HCT116 (cell line): ENCODE measurements at regions not wholly inside any gene's neighbourhood (a gene's known extent, or its start where the extent isn't known, plus 50 kb on each side); places are given as distances from the start of the nearest gene placed in this dataset.

Source experiments
- ATAC-seq: fragments of 200-7000 bp; cut with Tn5 transposase; 2 replicates; pipeline ENCODE4 v1.9.1; 2020; ENCODE audit warnings: mild to moderate bottlenecking, moderate library complexity
- BruUV-seq: library from RNA; stranded (reverse); fragments of 400-500 nt; replicated peaks from 2 replicates; lab custom pipeline; 2021; lab: Mats Ljungman, UMichigan
- CTCF ChIA-PET: fragments of 300-600 bp; sonication (Branson Sonifier 250); formaldehyde crosslinking; loops from one replicate; lab custom pipeline; 2021; ENCODE audit warnings: antibody characterized with exemption; lab: Charles Lee
- POLR2A ChIA-PET: fragments of 300-600, 350-600 bp; sonication (Branson Sonifier 250); formaldehyde crosslinking; loops from one replicate; lab custom pipeline; 2021; ENCODE audit warnings: antibody characterized with exemption; lab: Charles Lee
- RAD21 ChIA-PET, 2 experiments: fragments of 300-600 bp; sonication (Branson Sonifier 250); formaldehyde crosslinking; loops; one replicate each; lab custom pipeline; 2023; ENCODE audit warnings: low total read pairs in 2 of 2; ENCODE audit not compliant: uncharacterized antibody in 2 of 2, unreplicated experiment in 2 of 2, low non-redundant PET in 1 of 2; lab: Charles Lee
- DNase-seq: peaks from one replicate; pipeline ENCODE4 v3.0.0-alpha.2; 2010; ENCODE audit warnings: low read depth, low spot score
- H2AFZ ChIP-seq: fragments of 200-600 bp; shearing (Covaris generic), sonication (generic); 2 replicates; pipeline ENCODE4 v1.6.1; 2017; ENCODE audit warnings: low read depth, mixed run types, mixed read lengths, antibody characterized with exemption, low read length; ENCODE audit not compliant: poor library complexity, severe bottlenecking
- H3K27ac ChIP-seq: 2 replicates; pipeline ENCODE4 v1.5.1; 2012; ENCODE audit warnings: low read depth, low read length
- H3K27me3 ChIP-seq: fragments of 200-600 bp; sonication (generic); 2 replicates; pipeline ENCODE4 v1.6.1; 2016; ENCODE audit warnings: mixed run types, low read length, mixed read lengths; ENCODE audit not compliant: insufficient read depth
- H3K36me3 ChIP-seq, 2 experiments: fragments of 200-500 bp in 1 of 2; fragments of 200-600 bp in 1 of 2; sonication (Bioruptor generic) in 1 of 2; sonication (generic) in 1 of 2; 2 replicates each; pipeline versions ENCODE4 v1.5.1 to v1.6.1; 2014 to 2016; ENCODE audit warnings: low read length in 2 of 2, inconsistent platforms in 1 of 2, mixed read lengths in 1 of 2, mixed run types in 1 of 2; ENCODE audit not compliant: insufficient read depth in 2 of 2, control insufficient read depth in 1 of 2
- H3K4me1 ChIP-seq, 2 experiments: fragments of 200-600 bp in 1 of 2; sonication (generic) in 1 of 2; 2 replicates each; pipeline versions ENCODE4 v1.5.1 to v1.6.1; 2012 to 2017; ENCODE audit warnings: low read length in 2 of 2, inconsistent platforms in 1 of 2, mild to moderate bottlenecking in 1 of 2, mixed read lengths in 1 of 2, mixed run types in 1 of 2, moderate library complexity in 1 of 2; ENCODE audit not compliant: insufficient read depth in 2 of 2, control insufficient read depth in 1 of 2
- H3K4me2 ChIP-seq: fragments of 200-600 bp; sonication (generic); 2 replicates; pipeline ENCODE4 v1.6.1; 2017; ENCODE audit warnings: mixed run types, low read length, mixed read lengths
- H3K4me3 ChIP-seq, 2 experiments: fragments of 200-600 bp in 1 of 2; sonication (generic) in 1 of 2; replicated peaks in 1 of 2; 2 replicates each; pipeline ENCODE4 v1.5.1; 2011 to 2016; ENCODE audit warnings: low read length in 2 of 2, control low read depth in 1 of 2, low read depth in 1 of 2, mild to moderate bottlenecking in 1 of 2, mixed read lengths in 1 of 2, mixed run types in 1 of 2
- H3K79me2 ChIP-seq: fragments of 200-600 bp; sonication (generic); 2 replicates; pipeline ENCODE4 v1.6.1; 2017; ENCODE audit warnings: mild to moderate bottlenecking, mixed run types, low read length, moderate library complexity, mixed read lengths; ENCODE audit not compliant: insufficient read depth
- H3K9ac ChIP-seq: fragments of 200-600 bp; sonication (generic); 2 replicates; pipeline ENCODE4 v1.6.1; 2016; ENCODE audit warnings: low read length, mixed read lengths
- H3K9me2 ChIP-seq: fragments of 200-600 bp; sonication (generic), shearing (Covaris generic); 2 replicates; pipeline ENCODE4 v1.6.1; 2017; ENCODE audit warnings: mixed run types, mild to moderate bottlenecking, moderate library complexity; ENCODE audit not compliant: insufficient read depth
- H3K9me3 ChIP-seq, 2 experiments: fragments of 200-500 bp in 1 of 2; fragments of 200-600 bp in 1 of 2; sonication (Bioruptor generic) in 1 of 2; sonication (generic) in 1 of 2; 2 replicates each; pipeline ENCODE4 v1.6.1; 2014 to 2017; ENCODE audit warnings: low read length in 2 of 2, mixed read lengths in 2 of 2, inconsistent platforms in 1 of 2, low read depth in 1 of 2, mild to moderate bottlenecking in 1 of 2, mixed run types in 1 of 2, moderate library complexity in 1 of 2; ENCODE audit not compliant: control insufficient read depth in 1 of 2, insufficient read depth in 1 of 2
- H4K20me1 ChIP-seq: fragments of 200-600 bp; sonication (generic), shearing (Covaris generic); 2 replicates; pipeline ENCODE4 v1.6.1; 2017; ENCODE audit warnings: mixed run types, mild to moderate bottlenecking, moderate library complexity; ENCODE audit not compliant: insufficient read depth
- ATF3 ChIP-seq: IDR thresholded peaks from 2 replicates; pipeline ENCODE4 v1.6.1; 2012
- CBX3 ChIP-seq: IDR thresholded peaks from 2 replicates; pipeline ENCODE4 v1.6.1; 2012; ENCODE audit warnings: low read depth
- CTCF ChIP-seq, 3 experiments: fragments of 200-600 bp in 1 of 3; sonication (generic) in 1 of 3; IDR thresholded peaks in 2 of 3; conservative IDR thresholded peaks in 1 of 3; 2 replicates each; pipeline ENCODE4 v1.5.1; 2012 to 2017; ENCODE audit warnings: low read depth in 2 of 3, low read length in 2 of 3, antibody characterized with exemption in 1 of 3, borderline replicate concordance in 1 of 3, control low read depth in 1 of 3, mild to moderate bottlenecking in 1 of 3, mixed read lengths in 1 of 3, mixed run types in 1 of 3, moderate library complexity in 1 of 3; ENCODE audit not compliant: insufficient read depth in 1 of 3
- EGR1 ChIP-seq: IDR thresholded peaks from 2 replicates; pipeline ENCODE4 v1.6.1; 2012; ENCODE audit warnings: low read depth
- ELF1 ChIP-seq: IDR thresholded peaks from 2 replicates; pipeline ENCODE4 v1.6.1; 2012; ENCODE audit warnings: low read depth, borderline replicate concordance
- JUND ChIP-seq: IDR thresholded peaks from 2 replicates; pipeline ENCODE4 v1.6.1; 2012
- MAX ChIP-seq: IDR thresholded peaks from 2 replicates; pipeline ENCODE4 v1.6.1; 2012
- POLR2A ChIP-seq: IDR thresholded peaks from 2 replicates; pipeline ENCODE4 v1.7.0; 2011; ENCODE audit warnings: borderline replicate concordance; ENCODE audit not compliant: insufficient read depth, insufficient read length; ENCODE audit errors: extremely low read depth
- YY1 ChIP-seq: IDR thresholded peaks from 2 replicates; pipeline ENCODE4 v1.6.1; 2011; ENCODE audit warnings: low read length, low read depth, moderate library complexity, mild to moderate bottlenecking; ENCODE audit not compliant: insufficient replicate concordance; ENCODE audit errors: extremely low read depth
- ZNF274 ChIP-seq: fragments of 200-500 bp; sonication (Bioruptor generic); IDR thresholded peaks from 2 replicates; pipeline ENCODE4 v1.6.1; 2014; ENCODE audit warnings: mild to moderate bottlenecking, low read depth, low read length, inconsistent platforms
- intact Hi-C: fragments of 100-400 bp; cut with micrococcal nuclease; formaldehyde crosslinking; loops from 2 replicates; pipeline ENCODE4 v1.10.0; 2022

- TF ChIP-seq POLR2A (no peak), YY1 (no peak), CBX3 (no peak), CTCF (IDR thresholded peaks at IDR 0.05 in 2 of 3, conservative IDR thresholded peaks at IDR 0.05 in 1 of 3; ENCODE audit: borderline replicate concordance in 1 of 3, insufficient read depth in 1 of 3, low read depth in 2 of 3, low read length in 2 of 3) (no peak), JUND (no peak), ZNF274 (no peak), ELF1 (no peak), MAX (no peak), ATF3 (no peak)
- TF ChIP-seq, all 23 proteins: peak for 0
These were observed 237.4 kb upstream of the IL1RAPL1 start (continued) for GRCh38 chrX:28349888-28350287.

GRCh38 chrX:28347476-28347875 is 239.8 kb upstream of the IL1RAPL1 start:
- H3K27me3 ChIP-seq = no peaks in the 10 kb centered on the region
- TF ChIP-seq EGR1 = no peak
- no peak for TF ChIP-seq POLR2A
- POLR2A ChIA-PET = no interaction called here
- H4K20me1 ChIP-seq = no peaks in the 10 kb centered on the region
- no TSS peak for BruUV-seq
- RAD21 ChIA-PET = no interaction called here
- H3K4me1 ChIP-seq = no peaks in the 10 kb centered on the region
- no peak overlapping the region for H3K9ac ChIP-seq
- no peak for ATAC-seq
- intact Hi-C loops = no loop called here
- H3K4me2 ChIP-seq = no peak overlapping the region
- no peak for DNase-seq
- H2AFZ ChIP-seq = no peak overlapping the region
- no peaks in the 10 kb centered on the region for H3K9me2 ChIP-seq
- CTCF ChIA-PET = no interaction called here
- no peaks in the 10 kb centered on the region for H3K36me3 ChIP-seq
- H3K4me3 ChIP-seq = no peak overlapping the region
- no peaks in the 10 kb centered on the region for H3K79me2 ChIP-seq
- H3K27ac ChIP-seq = no peak overlapping the region
- no peaks in the 10 kb centered on the region for H3K9me3 ChIP-seq
